Nephron progenitor cell (in vitro differentiated cells): ENCODE measurements at regions not wholly inside any gene's neighbourhood (a gene's known extent, or its start where the extent isn't known, plus 50 kb on each side); places are given as distances from the start of the nearest gene placed in this dataset.
"Not testable (repeated sequence)": the region's sequence is repeated elsewhere in the genome, so short reads cannot be mapped to it uniquely, and the experiment has no call there.

Experiments used
- DNase-seq: peaks from one replicate; pipeline ENCODE4 v3.0.0; 2021
- H3K27ac Mint-ChIP-seq: 2 replicates; pipeline ENCODE4 v1.8.0; 2021; ENCODE audit warnings: mild to moderate bottlenecking, moderate library complexity, mixed read lengths
- H3K27me3 Mint-ChIP-seq: 2 replicates; pipeline ENCODE4 v1.8.0; 2021; ENCODE audit warnings: mild to moderate bottlenecking, low read depth, mixed read lengths; ENCODE audit not compliant: poor library complexity
- H3K36me3 Mint-ChIP-seq: 2 replicates; pipeline ENCODE4 v1.8.0; 2021; ENCODE audit warnings: low read depth, mixed read lengths
- H3K4me1 Mint-ChIP-seq: 2 replicates; pipeline ENCODE4 v1.8.0; 2021; ENCODE audit warnings: mixed read lengths
- H3K4me3 Mint-ChIP-seq: 2 replicates; pipeline ENCODE4 v1.8.0; 2021; ENCODE audit warnings: mild to moderate bottlenecking, moderate library complexity, mixed read lengths
- H3K9me3 Mint-ChIP-seq: 2 replicates; pipeline ENCODE4 v1.8.0; 2021; ENCODE audit warnings: mild to moderate bottlenecking, moderate library complexity, mixed read lengths
- CTCF ChIP-seq: fragments of 200-600 bp; sonication (generic); IDR thresholded peaks from 2 replicates; pipeline ENCODE4 v1.5.0; 2021; ENCODE audit warnings: antibody characterized with exemption

DNA sequence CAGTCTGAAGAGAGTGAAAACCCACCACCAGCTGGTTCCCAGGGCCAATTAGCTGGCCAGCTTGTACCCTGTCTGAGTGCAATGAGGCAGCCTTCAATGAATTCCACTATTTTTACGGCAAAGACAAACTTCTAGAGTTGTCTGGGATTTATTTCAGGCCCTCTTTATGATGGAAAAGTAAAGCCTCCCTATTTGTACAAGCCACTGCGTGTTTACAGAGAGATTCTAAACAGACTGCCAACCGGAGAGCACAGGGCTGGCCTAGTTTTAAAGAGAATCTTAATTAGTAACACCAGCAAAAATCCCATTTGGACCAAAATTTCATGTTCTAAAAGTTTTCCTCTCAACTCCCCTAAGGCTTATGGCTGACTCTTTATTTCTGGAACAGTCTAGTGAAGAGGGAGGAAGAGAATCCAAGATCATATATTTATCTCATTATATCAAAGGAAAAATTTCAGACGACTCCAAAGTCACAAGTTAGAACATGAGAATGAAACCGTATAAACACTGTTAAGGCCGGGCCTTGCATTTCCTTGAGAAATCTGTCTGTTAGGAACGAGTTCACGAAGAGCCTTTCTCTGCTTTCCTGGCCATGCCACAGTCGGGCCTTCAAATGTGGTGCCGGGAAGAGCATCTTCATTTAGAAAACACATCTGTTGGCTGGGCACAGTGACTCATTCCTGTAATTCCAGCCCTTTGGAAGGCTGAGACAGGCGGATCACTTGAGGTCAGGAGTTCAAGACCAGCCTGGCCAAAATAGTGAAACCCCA is 724.6 kb upstream of the NRP1 start:
- H3K27me3 Mint-ChIP-seq = peaks cover 4% of the 10 kb centered on the region
- H3K9me3 Mint-ChIP-seq = peaks cover 57% of the 10 kb centered on the region
- H3K36me3 Mint-ChIP-seq = peaks cover 18% of the 10 kb centered on the region
- H3K4me3 Mint-ChIP-seq = no peak overlapping the region
- DNase-seq = no peak
- TF ChIP-seq CTCF = no peak
- peak overlapping the region; percentile 21 for H3K27ac Mint-ChIP-seq
- peaks cover 10% of the 10 kb centered on the region for H3K4me1 Mint-ChIP-seq

DNA sequence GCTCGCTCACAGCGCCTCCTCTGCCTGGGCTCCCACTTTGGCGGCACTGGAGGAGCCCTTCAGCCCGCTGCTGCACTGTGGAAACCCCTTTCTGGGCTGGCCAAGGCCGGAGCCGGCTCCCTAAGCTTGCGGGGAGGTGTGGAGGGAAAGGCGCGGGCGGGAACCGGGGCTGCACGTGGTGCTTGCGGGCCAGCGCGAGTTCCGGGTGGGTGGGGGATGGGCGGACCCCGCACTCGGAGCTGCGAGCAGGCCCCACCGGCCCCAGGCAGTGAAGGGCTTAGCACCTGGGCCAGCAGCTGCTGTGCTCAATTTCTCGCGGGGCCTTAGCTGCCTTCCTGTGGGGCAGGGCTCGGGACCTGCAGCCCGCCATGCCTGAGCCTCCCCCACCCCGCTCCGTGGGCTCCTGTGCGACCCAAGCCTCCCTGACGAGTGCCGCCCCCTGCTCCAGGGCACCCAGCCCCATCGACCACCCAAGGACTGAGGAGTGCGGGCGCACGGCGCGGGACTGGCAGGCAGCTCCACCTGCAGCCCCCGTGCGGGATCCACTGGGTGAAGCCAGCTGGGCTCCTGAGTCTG is 721.0 kb upstream of the NRP1 start:
- DNase-seq, H3K4me3 Mint-ChIP-seq, H3K36me3 Mint-ChIP-seq, H3K27me3 Mint-ChIP-seq, H3K27ac Mint-ChIP-seq: not testable (repeated sequence)
- Mint-ChIP-seq H3K9me3 (peaks cover 52% of the 10 kb centered on the region), H3K4me1 (peaks cover 10% of the 10 kb centered on the region)

GRCh38 chr10:34049887-34050286 is 715.4 kb upstream of the NRP1 start:
- Mint-ChIP-seq H3K9me3 (peaks cover 33% of the 10 kb centered on the region), H3K27me3 (peaks cover 7% of the 10 kb centered on the region), H3K36me3 (peaks cover 4% of the 10 kb centered on the region), H3K4me1 (peaks cover 13% of the 10 kb centered on the region), H3K27ac (peak overlapping the region; percentile 38), H3K4me3 (no peak overlapping the region)
- DNase-seq = no peak
- TF ChIP-seq CTCF = no peak

GRCh38 chr10:34049469-34049868 is 715.0 kb upstream of the NRP1 start:
- Mint-ChIP-seq H3K4me1 (peaks cover 13% of the 10 kb centered on the region), H3K27ac (peak overlapping the region; percentile 38)

GRCh38 chr10:34047389-34047788 is 712.9 kb upstream of the NRP1 start:
- H3K27ac Mint-ChIP-seq = peak overlapping the region; percentile 37
- TF ChIP-seq CTCF = no peak
- peaks cover 20% of the 10 kb centered on the region for H3K9me3 Mint-ChIP-seq
- DNase-seq = no peak
- H3K4me3 Mint-ChIP-seq = no peak overlapping the region
- H3K36me3 Mint-ChIP-seq = peaks cover 4% of the 10 kb centered on the region
- peaks cover 23% of the 10 kb centered on the region for H3K4me1 Mint-ChIP-seq
- peaks cover 7% of the 10 kb centered on the region for H3K27me3 Mint-ChIP-seq

More at GRCh38 chr10:34049469-34049868, 715.0 kb upstream of the NRP1 start:
- TF ChIP-seq CTCF = no peak
- Mint-ChIP-seq H3K4me3 (no peak overlapping the region), H3K9me3 (peaks cover 33% of the 10 kb centered on the region), H3K27me3 (peaks cover 7% of the 10 kb centered on the region), H3K36me3 (peaks cover 4% of the 10 kb centered on the region)
- DNase-seq = no peak

GRCh38 chr10:34046506-34047034 is 712.1 kb upstream of the NRP1 start:
- Mint-ChIP-seq H3K27me3 (peaks cover 7% of the 10 kb centered on the region), H3K4me3 (no peak overlapping the region), H3K4me1 (peaks cover 23% of the 10 kb centered on the region), H3K9me3 (peaks cover 12% of the 10 kb centered on the region), H3K27ac (no peak overlapping the region), H3K36me3 (peaks cover under 1% of the 10 kb centered on the region)
- DNase-seq = no peak
- TF ChIP-seq CTCF = no peak
